ENCODE measurements at regions not wholly inside any gene's neighbourhood (a gene's known extent, or its start where the extent isn't known, plus 50 kb on each side); places are given as distances from the start of the nearest gene placed in this dataset.
"Not testable (repeated sequence)": the region's sequence is repeated elsewhere in the genome, so short reads cannot be mapped to it uniquely, and the experiment has no call there.

GRCh38 chr5:85357309-85357708 lies 972.6 kb upstream of the EDIL3 start:
- DNase-seq (ENCODE audit: low spot score in 2 of 2) = no peak
- Histone ChIP-seq H3K9me3 (no peaks in the 10 kb centered on the region), H3K4me3 (no peak overlapping the region), H3K27ac (no peak overlapping the region), H3K27me3 (no peaks in the 10 kb centered on the region), H3K36me3 (no peaks in the 10 kb centered on the region), H3K4me1 (no peaks in the 10 kb centered on the region)
- TF ChIP-seq POLR2AphosphoS5 (IDR thresholded peaks at IDR 0.05) (no peak), EP300 (IDR thresholded peaks at IDR 0.05) (no peak), POLR2A (IDR thresholded peaks at IDR 0.05) (no peak)
- TF ChIP-seq, protein P1, sequence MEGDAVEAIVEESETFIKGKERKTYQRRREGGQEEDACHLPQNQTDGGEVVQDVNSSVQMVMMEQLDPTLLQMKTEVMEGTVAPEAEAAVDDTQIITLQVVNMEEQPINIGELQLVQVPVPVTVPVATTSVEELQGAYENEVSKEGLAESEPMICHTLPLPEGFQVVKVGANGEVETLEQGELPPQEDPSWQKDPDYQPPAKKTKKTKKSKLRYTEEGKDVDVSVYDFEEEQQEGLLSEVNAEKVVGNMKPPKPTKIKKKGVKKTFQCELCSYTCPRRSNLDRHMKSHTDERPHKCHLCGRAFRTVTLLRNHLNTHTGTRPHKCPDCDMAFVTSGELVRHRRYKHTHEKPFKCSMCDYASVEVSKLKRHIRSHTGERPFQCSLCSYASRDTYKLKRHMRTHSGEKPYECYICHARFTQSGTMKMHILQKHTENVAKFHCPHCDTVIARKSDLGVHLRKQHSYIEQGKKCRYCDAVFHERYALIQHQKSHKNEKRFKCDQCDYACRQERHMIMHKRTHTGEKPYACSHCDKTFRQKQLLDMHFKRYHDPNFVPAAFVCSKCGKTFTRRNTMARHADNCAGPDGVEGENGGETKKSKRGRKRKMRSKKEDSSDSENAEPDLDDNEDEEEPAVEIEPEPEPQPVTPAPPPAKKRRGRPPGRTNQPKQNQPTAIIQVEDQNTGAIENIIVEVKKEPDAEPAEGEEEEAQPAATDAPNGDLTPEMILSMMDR (IDR thresholded peaks at IDR 0.05) = no peak
- 88% methylated on average over 1 of the region's 1 CpG for whole genome bisulfite sequencing

DNA sequence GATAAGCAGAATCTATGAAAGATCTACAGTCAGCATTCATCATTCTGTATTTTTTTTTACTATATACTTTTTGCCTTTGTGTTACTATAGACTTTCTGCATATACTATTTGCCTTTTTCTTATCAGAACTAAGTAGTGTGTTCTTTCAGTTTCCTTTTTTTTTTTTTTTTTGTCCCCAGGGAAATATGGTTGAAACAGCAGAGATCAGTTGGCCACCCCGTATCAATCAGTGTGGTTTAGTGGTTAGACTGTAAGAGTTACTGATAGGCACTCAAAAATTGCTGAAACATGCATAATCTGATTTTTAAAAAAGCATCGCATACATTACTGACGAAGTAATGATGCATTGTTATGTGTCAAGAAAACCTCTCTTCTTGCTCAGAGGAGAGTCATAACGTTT lies 990.8 kb upstream of the EDIL3 start:
- Histone ChIP-seq H3K4me1 (no peaks in the 10 kb centered on the region), H3K27me3 (no peaks in the 10 kb centered on the region), H3K27ac (no peak overlapping the region), H3K36me3 (no peaks in the 10 kb centered on the region), H3K9me3 (no peaks in the 10 kb centered on the region), H3K4me3 (no peak overlapping the region)
- WGBS = 55% methylated on average over 4 of the region's 4 CpGs
- DNase-seq (ENCODE audit: low spot score in 2 of 2) = no peak
- TF ChIP-seq, protein P1 (IDR thresholded peaks at IDR 0.05) = no peak
- no peak for TF ChIP-seq POLR2AphosphoS5 (IDR thresholded peaks at IDR 0.05)
- TF ChIP-seq EP300 (IDR thresholded peaks at IDR 0.05) = no peak
- no peak for TF ChIP-seq POLR2A (IDR thresholded peaks at IDR 0.05)

DNA sequence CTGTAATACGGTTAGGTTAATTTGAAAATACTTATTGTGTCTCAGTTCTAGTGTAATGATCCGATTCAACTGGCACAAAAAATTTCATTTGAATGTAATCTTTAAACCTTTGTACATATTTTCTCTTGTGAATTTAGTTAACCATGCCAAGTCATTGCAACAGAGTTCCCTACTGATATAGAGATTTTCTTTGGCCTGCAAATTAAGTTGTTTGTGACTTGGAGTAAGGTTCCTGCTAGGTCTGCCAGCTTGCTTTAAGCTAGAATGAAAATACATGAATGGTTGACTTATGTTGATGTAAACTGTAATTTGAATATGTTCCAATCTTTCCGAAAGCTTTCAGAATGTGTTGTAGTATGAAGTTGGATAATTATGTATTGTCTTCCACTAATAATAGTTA lies 1004.1 kb upstream of the EDIL3 start:
- H3K9me3 ChIP-seq = peaks cover 9% of the 10 kb centered on the region
- no peak overlapping the region for H3K4me3 ChIP-seq
- no peak overlapping the region for H3K27ac ChIP-seq
- no peak for DNase-seq (ENCODE audit: low spot score in 2 of 2)
- 69% methylated on average over 3 of the region's 3 CpGs for WGBS
- H3K36me3 ChIP-seq = no peaks in the 10 kb centered on the region
- no peaks in the 10 kb centered on the region for H3K4me1 ChIP-seq
- H3K27me3 ChIP-seq = no peaks in the 10 kb centered on the region
- TF ChIP-seq, protein P1 (IDR thresholded peaks at IDR 0.05) = no peak
- TF ChIP-seq POLR2A (IDR thresholded peaks at IDR 0.05) = no peak
- no peak for TF ChIP-seq EP300 (IDR thresholded peaks at IDR 0.05)
- TF ChIP-seq POLR2AphosphoS5 (IDR thresholded peaks at IDR 0.05) = no peak

DNA sequence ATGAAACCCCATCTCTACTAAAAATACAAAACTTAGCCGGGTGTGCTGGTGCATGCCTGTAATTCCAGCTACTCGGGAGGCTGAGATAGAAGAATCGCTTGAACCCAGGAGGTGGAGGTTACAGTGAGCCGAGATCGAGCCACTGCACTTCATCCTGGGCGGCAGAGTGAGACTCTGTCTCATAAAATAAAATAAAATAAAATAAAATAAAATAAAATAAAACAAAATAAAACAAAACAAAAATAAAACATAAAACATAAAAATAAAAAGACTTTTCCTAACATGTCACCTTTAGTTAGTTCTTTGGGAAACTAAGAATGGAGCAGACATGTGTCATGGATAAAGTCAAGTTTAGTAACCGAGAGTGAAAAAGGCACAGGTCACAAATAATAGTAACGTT lies 1007.6 kb upstream of the EDIL3 start:
- 89% methylated on average over 8 of the region's 8 CpGs for WGBS
- H3K36me3 ChIP-seq; H3K9me3 ChIP-seq; H3K27ac ChIP-seq; H3K27me3 ChIP-seq; H3K4me3 ChIP-seq; DNase-seq (ENCODE audit: low spot score in 2 of 2); H3K4me1 ChIP-seq: not testable (repeated sequence)

DNA sequence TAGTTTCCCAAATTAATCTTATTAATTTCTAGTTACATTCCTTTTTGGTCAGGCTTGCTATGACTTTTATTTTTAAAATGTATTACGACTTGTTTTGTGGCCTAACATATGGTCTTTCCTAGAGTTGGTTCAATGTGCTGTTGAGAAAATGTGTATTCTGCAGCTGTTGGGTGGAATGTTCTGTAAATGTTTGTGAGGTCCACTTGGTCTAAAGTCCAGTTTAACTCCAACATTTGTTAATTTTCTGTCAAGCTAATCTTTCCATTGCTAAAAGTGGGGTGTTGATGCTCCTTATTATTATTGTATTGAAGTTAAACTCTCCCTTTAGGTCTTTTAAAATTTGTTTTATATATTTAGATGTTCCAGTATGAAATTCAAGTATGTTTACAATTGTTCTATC lies 1010.8 kb upstream of the EDIL3 start:
- Histone ChIP-seq H3K4me1 (no peaks in the 10 kb centered on the region), H3K27ac (no peak overlapping the region), H3K4me3 (no peak overlapping the region), H3K27me3 (no peaks in the 10 kb centered on the region), H3K36me3 (no peaks in the 10 kb centered on the region), H3K9me3 (no peaks in the 10 kb centered on the region)
- no peak for TF ChIP-seq EP300 (IDR thresholded peaks at IDR 0.05)
- no peak for TF ChIP-seq POLR2A (IDR thresholded peaks at IDR 0.05)
- TF ChIP-seq, protein P1 (IDR thresholded peaks at IDR 0.05) = no peak
- TF ChIP-seq POLR2AphosphoS5 (IDR thresholded peaks at IDR 0.05) = no peak
- WGBS = 75% methylated on average over 1 of the region's 1 CpG
- DNase-seq (ENCODE audit: low spot score in 2 of 2) = no peak

DNA sequence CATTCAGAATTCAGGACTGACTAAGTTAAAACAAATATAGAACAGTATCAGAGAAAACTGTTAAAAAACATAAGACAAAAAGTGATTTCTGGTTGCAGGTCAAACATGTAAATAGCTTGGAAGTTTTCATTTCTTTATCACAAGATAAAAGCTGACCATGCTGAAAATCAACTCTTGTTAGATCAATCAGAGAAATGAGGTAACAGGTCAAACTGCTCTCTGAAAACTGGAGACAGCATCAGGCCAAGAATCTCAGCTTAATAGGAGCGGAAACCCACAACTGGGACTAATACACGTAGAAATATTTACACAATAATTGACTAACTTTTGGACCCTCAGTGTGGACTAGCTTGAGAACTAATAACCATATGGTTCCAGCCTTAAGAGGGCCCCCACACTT lies 1012.8 kb upstream of the EDIL3 start:
- WGBS = 98% methylated on average over 2 of the region's 2 CpGs
- Histone ChIP-seq H3K9me3 (no peaks in the 10 kb centered on the region), H3K27me3 (no peaks in the 10 kb centered on the region), H3K4me3 (no peak overlapping the region), H3K27ac (no peak overlapping the region), H3K36me3 (no peaks in the 10 kb centered on the region), H3K4me1 (no peaks in the 10 kb centered on the region)
- TF ChIP-seq, protein P1 (IDR thresholded peaks at IDR 0.05) = no peak
- TF ChIP-seq EP300 (IDR thresholded peaks at IDR 0.05) (no peak), POLR2A (IDR thresholded peaks at IDR 0.05) (no peak), POLR2AphosphoS5 (IDR thresholded peaks at IDR 0.05) (no peak)
- no peak for DNase-seq (ENCODE audit: low spot score in 2 of 2)
